Ascending aorta (tissue), 2 donors: ENCODE measurements at regions not wholly inside any gene's neighbourhood (a gene's known extent, or its start where the extent isn't known, plus 50 kb on each side); places are given as distances from the start of the nearest gene placed in this dataset.

Experiments
- DNase-seq, 2 donors: peaks; one replicate each; pipeline ENCODE4 v3.0.0-alpha.2; 2019; ENCODE audit warnings: low spot score in 2 of 2
- H3K27ac ChIP-seq, 2 donors: fragments of 200-600 bp; sonication (generic); one replicate each; pipeline ENCODE4 v1.5.1; 2016 to 2017; ENCODE audit warnings: mild to moderate bottlenecking in 1 of 2
- H3K27me3 ChIP-seq: fragments of 200-600 bp; sonication (generic); one replicate; pipeline ENCODE4 v1.5.1; 2017
- H3K36me3 ChIP-seq, 2 donors: fragments of 200-600 bp; sonication (generic); one replicate each; pipeline ENCODE4 v1.5.1; 2016
- H3K4me1 ChIP-seq, 2 donors: fragments of 200-600 bp; sonication (generic); one replicate each; pipeline ENCODE4 v1.5.1; 2016 to 2017; ENCODE audit warnings: mild to moderate bottlenecking in 1 of 2
- H3K4me3 ChIP-seq, 2 donors: fragments of 200-600 bp; sonication (generic); one replicate each; pipeline ENCODE4 v1.5.1; 2016 to 2017; ENCODE audit warnings: mild to moderate bottlenecking in 1 of 2
- H3K9me3 ChIP-seq, 2 donors: fragments of 200-600 bp; sonication (generic); one replicate each; pipeline ENCODE4 v1.5.1; 2016
- intact Hi-C: fragments of 100-400 bp; cut with DNase I; formaldehyde crosslinking; loops from one replicate; pipeline ENCODE4 v1.15.1; 2023
- TF ChIP-seq, protein P1 (sequence below), 3 experiments: fragments of 200-600 bp in 2 of 3; fragments of 450-650 bp in 1 of 3; sonication (generic) in 2 of 3; IDR thresholded peaks; one replicate each; pipeline ENCODE4 v1.5.1; 2016 to 2019; ENCODE audit warnings: antibody characterized with exemption in 3 of 3, mild to moderate bottlenecking in 1 of 3, moderate library complexity in 1 of 3

GRCh38 chr3:164604687-164605086 is 473.6 kb downstream of the SI start:
- Histone ChIP-seq H3K4me3 (no peak overlapping the region), H3K36me3 (no peaks in the 10 kb centered on the region), H3K4me1 (no peaks in the 10 kb centered on the region), H3K27ac (no peak overlapping the region), H3K9me3 (no peaks in the 10 kb centered on the region), H3K27me3 (no peaks in the 10 kb centered on the region)
- intact Hi-C loops, result no loop called here
- DNase-seq, result no peak
- TF ChIP-seq, protein P1, sequence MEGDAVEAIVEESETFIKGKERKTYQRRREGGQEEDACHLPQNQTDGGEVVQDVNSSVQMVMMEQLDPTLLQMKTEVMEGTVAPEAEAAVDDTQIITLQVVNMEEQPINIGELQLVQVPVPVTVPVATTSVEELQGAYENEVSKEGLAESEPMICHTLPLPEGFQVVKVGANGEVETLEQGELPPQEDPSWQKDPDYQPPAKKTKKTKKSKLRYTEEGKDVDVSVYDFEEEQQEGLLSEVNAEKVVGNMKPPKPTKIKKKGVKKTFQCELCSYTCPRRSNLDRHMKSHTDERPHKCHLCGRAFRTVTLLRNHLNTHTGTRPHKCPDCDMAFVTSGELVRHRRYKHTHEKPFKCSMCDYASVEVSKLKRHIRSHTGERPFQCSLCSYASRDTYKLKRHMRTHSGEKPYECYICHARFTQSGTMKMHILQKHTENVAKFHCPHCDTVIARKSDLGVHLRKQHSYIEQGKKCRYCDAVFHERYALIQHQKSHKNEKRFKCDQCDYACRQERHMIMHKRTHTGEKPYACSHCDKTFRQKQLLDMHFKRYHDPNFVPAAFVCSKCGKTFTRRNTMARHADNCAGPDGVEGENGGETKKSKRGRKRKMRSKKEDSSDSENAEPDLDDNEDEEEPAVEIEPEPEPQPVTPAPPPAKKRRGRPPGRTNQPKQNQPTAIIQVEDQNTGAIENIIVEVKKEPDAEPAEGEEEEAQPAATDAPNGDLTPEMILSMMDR (IDR thresholded peaks at IDR 0.05), result no peak

GRCh38 chr3:164577667-164578210 is 500.6 kb downstream of the SI start:
- Histone ChIP-seq H3K4me3 (no peak overlapping the region), H3K27ac (no peak overlapping the region), H3K4me1 (no peaks in the 10 kb centered on the region), H3K36me3 (no peaks in the 10 kb centered on the region), H3K27me3 (no peaks in the 10 kb centered on the region), H3K9me3 (no peaks in the 10 kb centered on the region)
- TF ChIP-seq, protein P1 (IDR thresholded peaks at IDR 0.05), result no peak
- DNase-seq, result no peak
- intact Hi-C loops, result no loop called here

GRCh38 chr3:164572436-164572835 is 505.9 kb downstream of the SI start:
- no peaks in the 10 kb centered on the region for H3K4me1 ChIP-seq
- no peaks in the 10 kb centered on the region for H3K36me3 ChIP-seq
- intact Hi-C loops, result no loop called here
- TF ChIP-seq, protein P1 (IDR thresholded peaks at IDR 0.05), result no peak
- no peak for DNase-seq
- no peaks in the 10 kb centered on the region for H3K9me3 ChIP-seq
- no peak overlapping the region for H3K4me3 ChIP-seq
- no peak overlapping the region for H3K27ac ChIP-seq
- no peaks in the 10 kb centered on the region for H3K27me3 ChIP-seq

DNA sequence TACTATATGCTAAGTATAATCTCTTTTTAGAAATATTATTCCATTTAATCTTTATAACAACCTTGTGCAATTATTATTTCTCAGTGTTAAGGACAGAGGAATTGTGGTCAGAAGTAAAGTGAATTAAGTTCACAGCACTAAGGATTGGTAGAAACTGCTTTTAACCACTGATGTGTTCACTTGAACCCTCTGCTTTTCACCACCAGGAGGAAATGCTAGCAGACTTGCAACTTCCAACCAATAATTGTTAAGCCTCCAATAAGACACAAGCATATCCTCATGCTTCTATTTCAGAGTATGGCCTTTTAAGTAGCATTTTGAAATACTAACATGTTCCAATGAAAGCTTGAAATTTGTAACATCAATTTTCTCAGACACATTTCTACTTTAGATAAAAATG is 527.4 kb downstream of the SI start:
- TF ChIP-seq, protein P1 (IDR thresholded peaks at IDR 0.05), result no peak
- Histone ChIP-seq H3K4me3 (no peak overlapping the region), H3K4me1 (no peaks in the 10 kb centered on the region), H3K27ac (no peak overlapping the region), H3K9me3 (no peaks in the 10 kb centered on the region), H3K27me3 (no peaks in the 10 kb centered on the region), H3K36me3 (no peaks in the 10 kb centered on the region)
- intact Hi-C loops, result no loop called here
- DNase-seq, result no peak

GRCh38 chr3:164539215-164539614 is 539.1 kb downstream of the SI start:
- TF ChIP-seq, protein P1 (IDR thresholded peaks at IDR 0.05), result no peak
- Histone ChIP-seq H3K27ac (no peak overlapping the region), H3K4me1 (no peaks in the 10 kb centered on the region), H3K36me3 (no peaks in the 10 kb centered on the region), H3K4me3 (no peak overlapping the region), H3K27me3 (no peaks in the 10 kb centered on the region), H3K9me3 (no peaks in the 10 kb centered on the region)
- intact Hi-C loops, result no loop called here
- no peak for DNase-seq

DNA sequence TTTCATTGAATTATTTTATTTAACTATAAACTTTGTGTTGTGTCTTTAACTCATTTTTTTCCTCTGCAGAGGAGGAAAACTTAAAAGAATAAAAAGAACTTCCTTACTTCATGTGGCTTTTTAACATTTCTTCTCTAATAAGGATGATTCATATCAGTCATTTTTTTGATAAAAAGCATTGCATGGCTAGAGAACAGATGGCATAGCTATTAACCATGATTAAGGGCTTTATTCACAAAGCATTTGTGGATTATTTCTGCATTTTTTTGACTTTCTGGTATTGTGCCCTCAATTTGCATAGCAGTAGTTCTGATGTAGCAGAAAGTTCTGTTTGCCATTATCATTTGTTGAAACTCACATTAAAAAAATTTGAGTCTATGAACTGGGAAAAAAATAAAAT is 540.8 kb downstream of the SI start:
- DNase-seq, result no peak
- H3K36me3 ChIP-seq, result no peaks in the 10 kb centered on the region
- H3K4me1 ChIP-seq, result no peaks in the 10 kb centered on the region
- H3K9me3 ChIP-seq, result no peaks in the 10 kb centered on the region
- no peaks in the 10 kb centered on the region for H3K27me3 ChIP-seq
- TF ChIP-seq, protein P1 (IDR thresholded peaks at IDR 0.05), result no peak
- H3K4me3 ChIP-seq, result no peak overlapping the region
- H3K27ac ChIP-seq, result no peak overlapping the region
- intact Hi-C loops, result no loop called here
